Brain microvascular endothelial cell (primary cell): ENCODE measurements at regions not wholly inside any gene's neighbourhood (a gene's known extent, or its start where the extent isn't known, plus 50 kb on each side); places are given as distances from the start of the nearest gene placed in this dataset.

Experiments used
- DNase-seq: peaks from one replicate; pipeline ENCODE4 v3.0.0-alpha.2; 2020
- H3K27ac ChIP-seq: fragments of 250-450 bp; sonication (Bioruptor Pico); 2 replicates; pipeline ENCODE4 v1.5.1; 2020; ENCODE audit warnings: mild to moderate bottlenecking, moderate library complexity
- H3K27me3 ChIP-seq: fragments of 250-450 bp; sonication (Bioruptor Pico); replicated peaks from 2 replicates; pipeline ENCODE4 v1.5.1; 2020; ENCODE audit warnings: mild to moderate bottlenecking
- H3K36me3 ChIP-seq: fragments of 250-450 bp; sonication (Bioruptor Pico); replicated peaks from 2 replicates; pipeline ENCODE4 v1.5.1; 2020; ENCODE audit warnings: mild to moderate bottlenecking
- H3K4me3 ChIP-seq: 2 replicates; pipeline ENCODE4 v1.5.1; 2011; ENCODE audit warnings: low read depth, mild to moderate bottlenecking, control low read depth, low read length, moderate library complexity
- CTCF ChIP-seq: IDR thresholded peaks from 2 replicates; pipeline ENCODE4 v1.5.1; 2011; ENCODE audit warnings: low read depth, mild to moderate bottlenecking, moderate library complexity, low read length, control low read depth, inconsistent platforms; ENCODE audit errors: missing control alignments
- in situ Hi-C: cut with HindIII; loops from 2 replicates; pipeline ENCODE4 v1.10.0; 2017; ENCODE audit warnings: low sequenced_read_pairs, low pct_ligation_motif_present

- Histone ChIP-seq H3K27me3 (no peaks in the 10 kb centered on the region), H3K27ac (no peak overlapping the region), H3K4me3 (no peak overlapping the region), H3K36me3 (no peaks in the 10 kb centered on the region)
- no peak for DNase-seq
- in situ Hi-C loops, result no loop called here
- no peak for TF ChIP-seq CTCF
These were observed 471.5 kb downstream of the OCA2 start for GRCh38 chr15:27627623-27628022.

- Histone ChIP-seq H3K4me3 (no peak overlapping the region), H3K27ac (no peak overlapping the region), H3K36me3 (no peaks in the 10 kb centered on the region), H3K27me3 (no peaks in the 10 kb centered on the region)
- DNase-seq, result no peak
- in situ Hi-C loops, result no loop called here
- no peak for TF ChIP-seq CTCF
These were observed 475.4 kb downstream of the OCA2 start for GRCh38 chr15:27623560-27624305.

GRCh38 chr15:27623149-27623548 lies 476.0 kb downstream of the OCA2 start:
- no peaks in the 10 kb centered on the region for H3K27me3 ChIP-seq
- H3K4me3 ChIP-seq, result no peak overlapping the region
- H3K27ac ChIP-seq, result no peak overlapping the region
- DNase-seq, result no peak
- no peaks in the 10 kb centered on the region for H3K36me3 ChIP-seq
- no peak for TF ChIP-seq CTCF
- in situ Hi-C loops, result no loop called here

DNA sequence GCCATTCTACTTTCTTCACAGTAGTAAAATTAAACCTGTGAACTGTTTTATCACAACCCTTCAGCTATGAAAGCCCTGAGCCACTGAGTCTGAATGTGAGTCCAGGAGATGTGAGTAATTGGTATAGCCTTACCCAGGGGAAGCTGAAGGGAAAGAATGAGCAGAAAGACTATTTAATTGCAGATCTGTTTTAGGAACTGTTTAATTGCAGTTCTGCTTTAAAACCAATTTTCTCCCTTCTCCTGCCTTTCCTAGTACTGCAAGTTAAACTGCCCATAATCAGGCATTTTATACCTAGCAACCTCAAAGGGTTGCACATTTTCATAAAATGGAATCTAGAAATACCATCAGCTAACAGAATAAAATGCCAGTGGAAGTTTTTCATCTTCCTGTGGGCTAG lies 476.7 kb downstream of the OCA2 start:
- H3K4me3 ChIP-seq, result no peak overlapping the region
- no peaks in the 10 kb centered on the region for H3K36me3 ChIP-seq
- H3K27me3 ChIP-seq, result no peaks in the 10 kb centered on the region
- no peak overlapping the region for H3K27ac ChIP-seq
- TF ChIP-seq CTCF, result no peak
- in situ Hi-C loops, result no loop called here
- no peak for DNase-seq

- no peak overlapping the region for H3K27ac ChIP-seq
- no peak for TF ChIP-seq CTCF
- no peak overlapping the region for H3K4me3 ChIP-seq
- H3K36me3 ChIP-seq, result no peaks in the 10 kb centered on the region
- in situ Hi-C loops, result no loop called here
- H3K27me3 ChIP-seq, result no peaks in the 10 kb centered on the region
- DNase-seq, result no peak
These were observed 479.9 kb downstream of the OCA2 start for GRCh38 chr15:27619204-27619603.

DNA sequence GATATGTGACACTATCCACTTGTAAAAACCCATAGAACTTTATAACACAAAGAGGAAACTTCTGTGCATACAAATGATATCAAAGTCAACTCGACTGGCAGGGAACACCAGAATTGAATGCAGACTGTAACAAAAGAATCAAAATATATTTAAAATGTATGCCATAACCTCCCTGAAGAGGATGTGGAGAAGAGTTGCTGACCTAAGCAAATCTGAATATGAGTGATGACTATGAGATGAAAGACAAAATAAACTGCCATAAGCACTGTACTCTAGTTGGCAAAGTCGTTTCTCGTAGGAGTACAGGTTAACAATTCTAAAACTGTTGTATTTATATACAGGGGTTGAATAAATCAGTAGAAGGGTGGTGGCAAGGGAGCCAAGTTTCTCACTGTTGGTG lies 482.1 kb downstream of the OCA2 start:
- Histone ChIP-seq H3K27ac (no peak overlapping the region), H3K4me3 (no peak overlapping the region), H3K27me3 (no peaks in the 10 kb centered on the region), H3K36me3 (no peaks in the 10 kb centered on the region)
- in situ Hi-C loops, result no loop called here
- no peak for DNase-seq
- no peak for TF ChIP-seq CTCF
